OCI-LY3 (cell line): ENCODE measurements at regions not wholly inside any gene's neighbourhood (a gene's known extent, or its start where the extent isn't known, plus 50 kb on each side); places are given as distances from the start of the nearest gene placed in this dataset.

Experiments
- CTCF ChIP-seq: fragments of 200-600, 300-600 bp; sonication (generic); IDR thresholded peaks from 2 replicates; pipeline ENCODE4 v1.5.1; 2014; ENCODE audit warnings: antibody characterized with exemption, low read length, low read depth
- EZH2phosphoT487 ChIP-seq: fragments of 200-600 bp; shearing (Covaris generic); IDR thresholded peaks from 2 replicates; pipeline ENCODE4 v1.6.1; 2018; ENCODE audit warnings: antibody characterized with exemption, mixed run types, low read depth

DNA sequence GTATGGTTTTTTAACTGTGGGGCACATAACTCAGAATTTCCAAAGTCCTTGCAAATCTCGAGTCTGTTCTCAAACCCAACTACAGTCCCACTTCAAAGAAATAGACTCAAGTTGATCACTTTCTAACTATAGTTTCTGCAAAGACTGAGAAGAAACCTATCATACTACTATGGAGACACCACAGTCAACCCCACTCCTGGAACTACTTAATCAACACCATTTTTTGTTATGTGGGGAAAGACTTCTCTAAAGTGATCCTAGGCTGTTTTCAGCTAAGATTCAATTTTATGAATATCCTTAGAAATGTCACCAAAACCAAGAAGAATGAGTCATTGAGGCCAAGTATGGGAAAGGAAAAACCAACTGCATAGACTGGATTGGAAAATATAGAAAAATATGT is 198.8 kb downstream of the WDR11 start:
- TF ChIP-seq CTCF (no peak), EZH2phosphoT487 (no peak)
